Hematopoietic multipotent progenitor cell treated with erythropoietin and hydrocortisone succinate and interleukin-3 and kit ligand, for 17 days (in vitro differentiated cells): ENCODE measurements at regions not wholly inside any gene's neighbourhood (a gene's known extent, or its start where the extent isn't known, plus 50 kb on each side); places are given as distances from the start of the nearest gene placed in this dataset.
"Not testable (repeated sequence)": the region's sequence is repeated elsewhere in the genome, so short reads cannot be mapped to it uniquely, and the experiment has no call there.

Experiments used
- DNase-seq: peaks from one replicate; pipeline ENCODE4 v3.0.0-alpha.2; 2015; ENCODE audit warnings: low spot score

DNA sequence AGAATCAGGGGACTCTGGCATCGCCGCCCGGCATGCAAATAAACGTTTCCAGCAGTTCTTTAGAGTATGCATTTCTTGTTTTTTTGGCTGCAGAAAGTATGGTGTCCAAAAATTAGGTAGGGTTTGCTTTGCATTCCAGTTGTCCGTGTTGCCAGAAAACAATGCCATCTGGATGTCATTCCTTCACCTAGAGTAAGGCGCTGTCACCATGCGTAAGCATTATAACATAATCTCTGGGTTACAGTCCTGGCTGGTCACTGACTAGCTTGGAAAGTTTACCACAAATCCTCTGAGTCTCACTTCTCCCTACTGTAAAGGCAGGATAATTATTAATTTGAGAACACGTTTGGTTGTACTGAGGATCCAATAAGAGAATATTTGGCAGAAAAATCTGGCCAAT is 457.7 kb downstream of the XYLT1 start:
- no peak for DNase-seq

DNA sequence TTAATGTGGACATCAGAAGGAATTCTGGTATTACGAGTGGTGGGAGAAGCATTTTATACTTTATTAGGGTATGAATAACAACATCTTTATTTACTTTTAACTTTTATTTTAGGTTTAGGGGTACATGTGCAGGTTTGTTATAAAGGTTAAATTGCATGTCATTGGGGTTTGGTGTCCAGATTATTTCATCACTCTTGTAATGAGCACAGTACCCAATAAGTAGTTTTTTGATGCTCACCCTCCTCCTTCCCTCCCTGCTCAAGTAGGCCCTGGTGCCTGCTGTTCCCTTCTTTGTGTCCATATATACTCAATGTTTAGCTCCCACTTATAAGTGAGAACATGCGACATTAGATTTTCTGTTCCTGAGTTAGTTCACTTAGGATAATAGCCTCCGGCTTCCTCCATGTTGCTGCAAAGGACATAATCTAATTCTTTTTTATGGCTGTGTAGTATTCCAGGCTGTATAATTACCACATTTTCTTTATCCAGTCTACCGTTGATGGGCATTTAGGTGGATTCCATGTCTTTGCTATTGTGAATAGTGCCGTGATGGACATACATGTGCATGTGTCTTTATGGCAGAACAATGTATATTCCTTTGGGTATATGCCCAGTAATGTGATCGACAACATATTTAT is 456.2 kb downstream of the XYLT1 start:
- no peak for DNase-seq

DNA sequence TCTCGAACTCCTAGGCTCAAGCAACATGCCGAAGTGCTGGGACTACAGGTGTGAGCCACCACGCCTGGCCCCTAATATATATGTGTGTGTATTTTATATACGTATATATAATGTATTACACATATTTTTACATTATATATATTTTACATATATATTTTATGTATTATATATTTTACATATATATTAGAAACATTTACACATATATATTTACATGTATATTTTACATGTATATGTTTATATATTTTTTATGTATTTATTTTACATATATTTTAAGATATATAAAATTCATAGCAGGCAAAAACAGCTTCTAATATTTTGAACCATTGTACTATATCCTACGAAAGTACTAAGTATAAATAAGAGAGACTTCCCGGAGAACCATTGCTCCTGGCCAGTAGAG is 455.1 kb downstream of the XYLT1 start:
- no peak for DNase-seq

DNA sequence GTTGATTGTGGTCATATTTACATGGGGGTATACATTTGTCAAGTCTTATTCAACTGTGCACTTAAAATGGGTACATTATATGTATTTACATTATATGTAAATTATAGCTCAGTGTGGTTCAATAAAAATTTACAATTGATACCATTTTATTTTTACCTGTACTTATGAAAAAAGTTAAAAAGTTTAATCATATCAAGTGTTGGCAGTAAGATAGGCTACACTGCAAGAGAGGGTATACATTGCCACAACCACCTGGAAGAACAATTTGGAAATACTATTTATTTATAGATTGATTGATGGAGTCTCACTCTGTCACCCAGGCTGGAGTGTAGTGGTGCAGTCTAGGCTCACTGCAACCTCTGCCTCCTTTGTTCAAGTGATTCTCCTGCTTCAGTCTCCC is 453.3 kb downstream of the XYLT1 start:
- no peak for DNase-seq

DNA sequence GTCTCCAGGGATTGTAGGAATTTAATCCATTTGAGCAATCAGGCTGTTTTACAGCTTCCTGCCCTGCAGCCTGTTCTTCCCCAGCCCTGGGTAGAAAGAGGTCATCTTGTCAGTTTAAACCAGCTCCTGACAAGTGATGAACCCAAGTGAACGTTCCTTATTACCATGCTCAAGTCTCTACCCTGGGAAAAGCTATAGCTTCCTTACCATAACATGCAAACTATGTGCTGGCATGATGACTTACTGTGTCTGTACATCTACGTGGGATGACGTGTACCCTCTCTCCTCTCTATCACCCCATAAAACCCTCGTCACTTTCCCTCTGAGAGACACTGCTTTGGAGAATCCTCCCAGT is 452.2 kb downstream of the XYLT1 start:
- DNase-seq, result no peak

DNA sequence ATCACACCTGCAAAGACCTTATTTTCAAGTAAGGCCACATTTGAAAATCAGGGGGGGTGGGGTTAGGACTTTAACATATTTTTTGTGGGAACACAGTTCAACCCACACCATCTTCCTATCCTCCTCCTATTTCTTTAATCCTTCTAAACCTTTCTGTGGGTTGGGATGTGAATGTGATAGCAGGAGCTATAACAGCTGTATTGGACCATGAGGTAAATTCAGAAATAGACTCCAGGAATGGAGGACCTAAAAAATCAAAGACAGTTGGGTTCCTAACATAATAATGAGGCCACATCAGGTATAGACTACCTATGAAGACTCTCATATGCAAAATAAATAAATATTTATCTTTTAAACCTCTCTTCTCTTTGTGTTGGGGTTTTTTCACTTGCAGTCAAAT is 451.4 kb downstream of the XYLT1 start:
- no peak for DNase-seq

DNA sequence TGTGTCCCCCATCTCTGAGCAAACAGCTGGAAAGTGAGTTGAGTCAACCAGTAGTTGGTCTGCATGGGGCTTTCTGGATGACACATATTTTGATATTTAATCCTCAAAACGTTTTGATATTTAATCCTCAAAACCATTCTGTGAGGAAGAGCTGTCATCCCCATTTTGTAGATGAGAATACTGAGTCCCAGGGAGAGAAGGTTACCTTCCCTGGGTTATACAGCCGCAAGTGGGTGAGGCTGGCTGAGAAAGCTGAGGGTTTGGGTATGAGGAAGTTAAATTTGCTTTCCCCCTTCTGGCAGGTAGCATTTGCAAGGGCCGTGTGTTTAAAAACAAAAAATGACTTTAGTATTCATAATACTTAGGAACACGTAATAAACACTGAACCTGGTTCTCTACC is 447.2 kb downstream of the XYLT1 start:
- DNase-seq, result no peak

DNA sequence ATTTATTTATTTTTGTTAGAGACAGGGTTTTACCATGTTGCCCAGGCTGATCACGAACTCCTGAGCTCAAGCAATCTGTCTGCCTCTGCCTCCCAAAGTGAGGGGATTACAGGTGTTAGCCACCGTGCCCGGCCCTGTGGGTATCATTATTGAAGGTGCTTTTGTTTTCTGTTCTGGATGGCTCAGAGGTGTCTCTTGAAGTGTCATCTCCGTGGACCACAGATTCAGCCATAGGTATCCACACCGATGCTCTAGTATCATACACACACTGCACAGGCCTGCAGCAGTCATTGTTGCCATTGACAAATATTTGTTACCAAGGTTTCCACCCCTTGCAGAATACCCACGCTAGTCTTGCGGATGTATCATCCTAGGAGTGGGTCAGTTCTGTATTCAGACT is 446.2 kb downstream of the XYLT1 start:
- no peak for DNase-seq

DNA sequence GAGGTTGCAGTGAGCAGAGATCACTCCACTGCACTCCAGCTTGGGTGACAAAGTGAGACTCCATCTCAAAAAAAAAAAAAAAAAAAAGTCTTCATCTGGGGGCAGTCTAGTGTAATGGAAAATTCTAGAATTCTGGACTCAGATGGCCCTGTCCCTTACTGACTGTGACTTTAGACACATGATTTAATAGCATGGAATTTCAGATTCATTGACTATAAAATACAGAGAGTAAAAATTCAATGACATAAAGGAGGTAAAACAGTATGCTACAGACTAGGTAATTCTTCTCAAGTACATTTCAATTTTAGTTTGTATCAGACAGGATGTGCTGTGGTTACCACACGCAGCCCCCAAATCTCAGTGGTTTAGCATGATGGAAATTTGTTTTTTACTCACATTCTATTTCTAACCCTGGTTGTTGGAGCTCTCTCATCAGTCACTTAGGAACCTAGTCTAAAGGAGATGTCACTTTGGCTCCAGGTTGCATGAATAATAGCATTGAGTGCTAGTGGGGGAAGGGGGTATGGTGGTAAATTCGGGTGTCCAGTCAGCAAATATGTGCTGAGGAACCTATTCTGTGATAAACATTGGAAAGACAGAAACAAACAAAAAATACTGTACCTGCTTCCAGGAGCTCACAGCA is 444.0 kb downstream of the XYLT1 start:
- no peak for DNase-seq

DNA sequence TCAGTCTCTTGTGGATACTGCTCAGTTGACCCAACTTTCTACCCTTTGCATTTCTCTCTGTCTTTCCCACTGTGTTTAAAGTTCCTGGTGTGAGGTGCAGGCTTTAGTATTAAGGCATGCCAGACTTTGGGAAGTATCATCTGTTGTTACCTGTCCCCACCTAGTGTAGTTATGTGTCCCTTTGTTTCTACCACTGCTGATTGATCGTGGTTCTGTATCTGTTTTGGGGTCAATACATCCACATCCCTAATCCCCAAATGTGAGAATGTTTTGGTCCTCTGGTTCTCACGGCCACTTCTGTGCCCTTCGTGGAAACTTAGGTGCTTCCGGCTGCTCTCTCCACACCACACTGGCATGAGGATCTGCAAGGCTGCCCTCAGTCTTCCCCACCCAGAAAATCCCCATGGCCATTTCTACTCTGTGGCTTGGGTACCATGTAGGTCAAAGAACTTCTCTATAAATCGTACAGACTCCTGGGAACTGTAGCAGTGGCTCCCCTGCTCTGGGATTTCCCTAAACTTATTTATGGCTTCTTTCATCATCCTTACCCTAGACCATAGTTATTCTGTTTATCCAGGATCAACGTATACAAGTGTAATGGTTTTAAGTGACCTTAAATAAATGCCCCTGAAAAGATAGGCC is 443.2 kb downstream of the XYLT1 start:
- DNase-seq, result no peak

DNA sequence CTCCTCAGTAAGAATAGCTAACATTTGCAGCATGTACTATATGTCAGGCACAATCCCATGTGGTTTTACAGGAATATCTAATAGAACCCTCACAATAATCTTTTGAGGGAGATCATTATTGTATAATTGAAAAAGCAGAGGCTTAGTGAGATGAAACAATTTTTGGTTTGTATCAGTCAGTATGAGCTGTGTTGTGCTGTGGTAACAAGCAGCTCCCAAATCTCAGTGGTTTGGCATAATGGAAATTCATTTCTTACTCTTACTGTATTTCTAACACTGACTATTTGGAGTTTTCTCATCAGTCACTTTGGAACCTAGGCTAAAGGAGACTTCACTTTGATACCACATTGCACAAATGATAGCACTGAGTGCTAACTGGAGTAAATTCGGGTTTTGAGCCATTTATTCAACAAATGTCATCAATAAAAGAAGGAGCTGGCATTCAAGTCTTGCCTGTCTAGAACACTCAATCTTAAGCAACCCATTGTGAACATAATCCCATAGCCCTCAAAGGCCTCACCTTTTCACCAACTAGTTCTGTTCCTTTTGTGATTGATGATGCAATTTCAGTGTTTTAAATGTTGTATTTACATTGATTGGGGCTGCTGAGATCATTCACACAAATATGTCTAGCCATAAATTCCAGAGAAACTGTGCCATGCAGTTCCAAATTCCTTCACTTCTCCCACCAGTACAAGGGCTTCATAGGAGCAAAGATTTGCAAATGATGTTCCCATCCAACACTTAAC is 441.0 kb downstream of the XYLT1 start:
- DNase-seq, result no peak

DNA sequence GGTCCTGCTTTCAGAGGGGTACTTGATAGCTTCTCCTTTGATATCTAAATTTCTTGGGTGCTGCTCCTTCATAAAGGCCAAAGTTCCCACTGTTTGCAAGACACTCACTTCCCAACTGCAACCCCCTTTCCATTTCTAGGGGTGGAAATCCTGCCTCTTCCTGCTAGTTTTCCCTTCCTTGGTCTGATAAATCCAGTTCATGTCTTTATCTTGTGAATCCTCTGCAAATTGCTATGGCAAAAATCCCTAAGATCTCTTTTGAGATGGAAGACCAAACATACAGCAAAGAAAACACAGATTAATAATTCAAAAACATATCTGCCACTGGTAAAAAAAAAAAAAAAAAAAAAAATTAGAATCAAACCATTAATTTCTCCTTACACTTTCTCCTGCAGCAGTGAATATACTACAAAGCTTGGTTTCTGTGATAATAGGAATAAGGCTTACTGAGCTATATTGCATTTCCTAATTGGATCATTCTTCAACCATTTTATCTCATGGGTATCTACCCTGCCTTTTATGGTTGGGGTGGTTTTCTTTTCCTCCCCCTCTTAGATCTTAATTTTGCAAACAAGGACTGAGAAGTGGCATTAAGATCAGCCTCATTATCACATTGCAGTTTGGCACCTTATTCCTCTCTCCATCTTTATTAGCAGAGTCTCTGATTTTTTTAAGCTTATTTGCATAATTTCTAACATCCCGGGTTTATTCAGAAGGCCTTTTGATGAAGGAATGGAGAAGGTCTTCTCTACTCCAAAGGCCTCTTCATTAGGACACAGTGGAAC is 439.1 kb downstream of the XYLT1 start:
- no peak for DNase-seq

DNA sequence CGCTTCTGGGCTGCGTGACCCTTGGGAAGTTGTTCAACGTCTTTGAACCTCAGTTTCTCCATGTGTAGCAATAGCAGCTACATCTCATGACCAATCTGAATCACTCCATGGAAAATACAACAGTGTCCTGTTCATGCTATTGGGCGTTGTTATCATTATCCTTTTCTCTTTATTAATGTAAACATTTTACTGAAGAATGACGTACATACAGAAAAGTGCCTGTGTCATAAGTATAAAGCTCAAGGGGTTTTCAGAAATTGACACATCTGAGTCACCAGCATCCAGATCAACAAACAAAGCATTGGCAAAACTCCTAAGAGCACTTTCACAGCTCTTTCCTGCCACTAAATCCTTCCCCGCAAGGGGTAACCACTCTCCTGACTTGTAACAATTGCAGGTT is 438.4 kb downstream of the XYLT1 start:
- DNase-seq, result no peak

DNA sequence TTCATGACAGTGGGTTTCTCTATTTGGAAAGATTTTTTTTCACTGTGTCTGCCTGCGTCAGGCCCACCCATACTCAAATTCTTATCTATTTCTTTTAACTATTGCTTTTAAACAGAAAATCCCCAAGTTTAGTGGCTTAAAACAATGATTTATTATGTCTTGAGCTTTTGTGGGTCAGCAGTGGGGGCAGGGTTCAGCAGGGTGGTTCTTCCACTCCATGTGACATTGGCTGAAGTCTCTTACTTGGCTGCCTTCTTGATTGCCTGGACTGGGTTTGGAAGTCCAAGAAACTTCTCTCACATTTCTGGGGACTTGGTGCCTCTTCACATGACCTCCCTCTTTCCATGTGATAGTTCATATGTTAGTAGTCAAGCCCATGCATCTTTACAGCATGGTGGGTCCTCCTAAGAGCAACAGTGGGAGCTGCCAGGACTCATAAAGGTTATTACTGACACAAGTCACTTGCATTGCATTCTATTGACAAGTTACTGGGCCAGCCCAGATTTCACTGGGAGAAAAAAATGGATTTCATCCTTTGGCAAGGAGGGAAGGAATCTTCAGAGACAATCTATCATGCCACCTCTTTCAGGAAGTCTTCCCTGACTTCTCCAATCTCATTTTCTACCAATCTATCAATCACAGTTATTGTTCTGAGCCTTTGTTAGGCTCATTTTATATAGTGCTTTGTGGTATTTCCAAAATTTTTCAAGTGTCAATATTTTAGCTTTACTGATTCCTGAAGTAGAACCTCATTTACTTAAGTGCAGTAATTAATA is 436.1 kb downstream of the XYLT1 start:
- no peak for DNase-seq

DNA sequence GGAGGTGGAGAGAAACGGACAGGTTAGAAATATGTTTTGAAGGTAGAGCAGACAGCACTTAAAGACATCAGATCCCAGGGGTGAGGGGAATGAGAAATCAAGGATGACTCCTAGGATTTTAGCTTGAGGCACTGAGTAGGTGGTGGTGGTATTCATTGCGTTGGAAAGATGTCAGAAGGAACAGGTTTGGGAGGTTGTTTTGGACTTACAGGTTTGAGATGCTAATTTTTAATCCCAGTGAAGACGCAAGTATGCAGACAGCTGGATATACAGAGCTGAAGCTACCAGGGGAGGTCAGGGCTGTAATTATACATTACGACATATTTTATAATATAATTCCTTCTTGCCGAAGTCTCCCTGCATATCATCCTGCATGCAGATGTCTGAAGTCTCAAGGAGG is 433.3 kb downstream of the XYLT1 start:
- DNase-seq, result no peak

DNA sequence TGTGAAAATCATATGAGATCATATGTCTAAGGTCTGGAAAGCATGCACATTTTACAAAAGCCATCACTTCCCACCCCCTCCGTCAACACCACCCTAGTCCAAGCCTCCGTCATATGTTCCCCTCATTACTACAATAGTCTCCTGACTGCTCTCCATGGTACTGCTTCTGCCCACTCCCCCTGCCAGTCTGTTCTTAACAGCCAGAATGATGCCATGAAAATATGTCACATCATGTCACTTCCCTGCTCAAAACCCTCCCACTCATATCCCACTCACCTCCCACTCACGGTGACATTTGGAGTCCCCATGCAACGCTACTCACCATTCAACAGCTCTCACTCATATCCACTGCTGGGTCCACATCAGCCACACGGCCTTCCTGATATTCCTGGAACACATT is 432.3 kb downstream of the XYLT1 start:
- DNase-seq, result no peak

DNA sequence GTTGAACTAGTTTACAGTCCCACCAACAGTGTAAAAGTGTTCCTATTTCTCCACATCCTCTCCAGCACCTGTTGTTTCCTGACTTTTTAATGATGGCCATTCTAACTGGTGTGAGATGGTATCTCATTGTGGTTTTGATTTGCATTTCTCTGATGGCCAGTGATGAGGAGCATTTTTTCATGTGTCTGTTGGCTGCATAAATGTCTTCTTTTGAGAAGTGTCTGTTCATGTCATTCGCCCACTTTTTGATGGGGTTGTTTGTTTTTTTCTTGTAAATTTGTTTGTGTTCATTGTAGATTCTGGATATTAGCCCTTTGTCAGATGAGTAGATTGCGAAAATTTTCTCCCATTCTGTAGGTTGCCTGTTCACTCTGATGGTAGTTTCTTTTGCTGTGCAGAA is 421.7 kb downstream of the XYLT1 start:
- not testable (repeated sequence) for DNase-seq

DNA sequence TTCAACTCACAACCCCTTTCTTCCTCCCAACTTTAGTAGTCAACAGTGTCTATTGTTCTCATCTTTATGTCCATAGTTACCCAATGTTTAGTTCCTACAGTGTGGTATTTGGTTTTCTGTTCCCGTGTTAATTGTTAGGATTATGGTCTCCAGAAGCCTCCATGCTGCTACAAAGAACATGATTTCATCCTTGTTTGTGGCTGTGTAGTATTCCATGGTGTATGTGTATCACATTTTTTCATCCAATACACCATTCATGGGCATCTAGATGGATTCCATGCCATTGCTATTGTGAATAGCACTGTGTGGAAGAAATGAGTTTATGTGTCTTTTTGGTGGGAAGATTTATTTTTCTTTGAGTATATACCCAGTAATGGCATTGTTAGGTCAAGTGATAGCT is 420.3 kb downstream of the XYLT1 start:
- DNase-seq, result no peak
